ENCODE measurements at regions not wholly inside any gene's neighbourhood (a gene's known extent, or its start where the extent isn't known, plus 50 kb on each side); places are given as distances from the start of the nearest gene placed in this dataset.

- WGBS (ENCODE audit: insufficient coverage, low coverage, low lambda C conversion rate, missing lambda C conversion rate): 65% methylated on average over 6 of the region's 6 CpGs
- no peak for TF ChIP-seq POLR2A (IDR thresholded peaks at IDR 0.05)
- no peak for TF ChIP-seq CTCF (IDR thresholded peaks at IDR 0.05)
- Histone ChIP-seq H3K4me1 (no peaks in the 10 kb centered on the region), H3K27ac (no peak overlapping the region), H3K27me3 (no peaks in the 10 kb centered on the region), H3K36me3 (no peaks in the 10 kb centered on the region), H3K9me3 (no peaks in the 10 kb centered on the region), H3K4me3 (no peak overlapping the region)
- DNase-seq (no peak), ATAC-seq (no peak)
- intact Hi-C loops (cut with DNase I): no loop called here
Observed at GRCh38 chr18:40017021-40017420, 1938.0 kb upstream of the PIK3C3 start.

GRCh38 chr18:40016405-40016804 lies 1938.6 kb upstream of the PIK3C3 start:
- ATAC-seq (no peak), DNase-seq (no peak)
- Histone ChIP-seq H3K27me3 (no peaks in the 10 kb centered on the region), H3K27ac (no peak overlapping the region), H3K9me3 (no peaks in the 10 kb centered on the region), H3K36me3 (no peaks in the 10 kb centered on the region), H3K4me3 (no peak overlapping the region), H3K4me1 (no peaks in the 10 kb centered on the region)
- intact Hi-C loops (cut with DNase I): no loop called here
- TF ChIP-seq CTCF (IDR thresholded peaks at IDR 0.05) (no peak), POLR2A (IDR thresholded peaks at IDR 0.05) (no peak)
- 39% methylated on average over 1 of the region's 1 CpG for WGBS (ENCODE audit: insufficient coverage, low coverage, low lambda C conversion rate, missing lambda C conversion rate)

GRCh38 chr18:40013001-40013609 lies 1941.9 kb upstream of the PIK3C3 start:
- DNase-seq: no peak
- Histone ChIP-seq H3K4me3 (no peak overlapping the region), H3K4me1 (no peaks in the 10 kb centered on the region), H3K27me3 (no peaks in the 10 kb centered on the region), H3K9me3 (no peaks in the 10 kb centered on the region), H3K27ac (no peak overlapping the region), H3K36me3 (no peaks in the 10 kb centered on the region)
- no peak for ATAC-seq
- TF ChIP-seq CTCF (IDR thresholded peaks at IDR 0.05): no peak
- no peak for TF ChIP-seq POLR2A (IDR thresholded peaks at IDR 0.05)
- intact Hi-C loops (cut with DNase I): no loop called here

GRCh38 chr18:40011201-40011600 lies 1943.8 kb upstream of the PIK3C3 start:
- DNase-seq (no peak), ATAC-seq (no peak)
- TF ChIP-seq POLR2A (IDR thresholded peaks at IDR 0.05) (no peak), CTCF (IDR thresholded peaks at IDR 0.05) (no peak)
- intact Hi-C loops (cut with DNase I): no loop called here
- no peak overlapping the region for H3K27ac ChIP-seq
- no peaks in the 10 kb centered on the region for H3K36me3 ChIP-seq
- H3K4me3 ChIP-seq: no peak overlapping the region
- 67% methylated on average over 1 of the region's 1 CpG for WGBS (ENCODE audit: insufficient coverage, low coverage, low lambda C conversion rate, missing lambda C conversion rate)
- no peaks in the 10 kb centered on the region for H3K9me3 ChIP-seq
- no peaks in the 10 kb centered on the region for H3K4me1 ChIP-seq
- H3K27me3 ChIP-seq: no peaks in the 10 kb centered on the region

- Histone ChIP-seq H3K27me3 (no peaks in the 10 kb centered on the region), H3K9me3 (no peaks in the 10 kb centered on the region), H3K36me3 (no peaks in the 10 kb centered on the region), H3K27ac (no peak overlapping the region), H3K4me1 (no peaks in the 10 kb centered on the region), H3K4me3 (no peak overlapping the region)
- intact Hi-C loops (cut with DNase I): no loop called here
- no peak for ATAC-seq
- 42% methylated on average over 3 of the region's 4 CpGs for WGBS (ENCODE audit: insufficient coverage, low coverage, low lambda C conversion rate, missing lambda C conversion rate)
- no peak for DNase-seq
- no peak for TF ChIP-seq POLR2A (IDR thresholded peaks at IDR 0.05)
- TF ChIP-seq CTCF (IDR thresholded peaks at IDR 0.05): no peak
Observed at GRCh38 chr18:40006634-40007033, 1948.4 kb upstream of the PIK3C3 start.
